GM12892 (cell line): ENCODE measurements at regions not wholly inside any gene's neighbourhood (a gene's known extent, or its start where the extent isn't known, plus 50 kb on each side); places are given as distances from the start of the nearest gene placed in this dataset.

Source experiments
- POLR2A ChIP-seq: IDR thresholded peaks from 2 replicates; pipeline ENCODE4 v1.6.1; 2011; ENCODE audit warnings: low read depth, low read length, control low read depth
- POLR2AphosphoS5 ChIP-seq: IDR thresholded peaks from 2 replicates; pipeline ENCODE4 v1.6.1; 2011; ENCODE audit warnings: low read depth, low read length, control low read depth
- TAF1 ChIP-seq: IDR thresholded peaks from 2 replicates; pipeline ENCODE4 v1.6.1; 2011; ENCODE audit warnings: low read depth, mild to moderate bottlenecking, control low read depth, low read length, borderline replicate concordance

- no peak for TF ChIP-seq POLR2AphosphoS5
- TF ChIP-seq POLR2A = no peak
- TF ChIP-seq TAF1 = no peak
Measured at GRCh38 chr4:36767596-36767995, 476.9 kb upstream of the NWD2 start.
